Mesodermal cell (in vitro differentiated cells): ENCODE measurements at regions not wholly inside any gene's neighbourhood (a gene's known extent, or its start where the extent isn't known, plus 50 kb on each side); places are given as distances from the start of the nearest gene placed in this dataset.
"Not testable (repeated sequence)": the region's sequence is repeated elsewhere in the genome, so short reads cannot be mapped to it uniquely, and the experiment has no call there.

Source experiments
- H3K27ac ChIP-seq: 2 replicates; pipeline ENCODE4 v1.7.0; 2013; ENCODE audit warnings: mild to moderate bottlenecking, low read depth, low read length, moderate library complexity; ENCODE audit not compliant: severe bottlenecking
- H3K36me3 ChIP-seq: 2 replicates; pipeline ENCODE4 v1.7.1; 2013; ENCODE audit warnings: mild to moderate bottlenecking, low read length, moderate library complexity; ENCODE audit not compliant: control insufficient read depth, insufficient read depth
- H3K4me1 ChIP-seq: one replicate; pipeline ENCODE4 v1.7.1; 2013; ENCODE audit warnings: mild to moderate bottlenecking, low read length; ENCODE audit not compliant: insufficient read depth, control insufficient read depth, poor library complexity, severe bottlenecking
- H3K4me3 ChIP-seq: 2 replicates; pipeline ENCODE4 v1.7.0; 2013; ENCODE audit warnings: low read length, control low read depth, mild to moderate bottlenecking; ENCODE audit not compliant: insufficient read depth, poor library complexity, severe bottlenecking; ENCODE audit errors: extremely low read depth
- H3K9me3 ChIP-seq: 2 replicates; pipeline ENCODE4 v1.7.1; 2013; ENCODE audit warnings: mild to moderate bottlenecking, low read length, moderate library complexity; ENCODE audit not compliant: control insufficient read depth
- WGBS, 2 experiments: methylation state at CpG; one replicate each; pipeline ENCODE4 v1.1.5; 2013; ENCODE audit warnings: missing lambda C conversion rate in 2 of 2; ENCODE audit not compliant: insufficient coverage in 2 of 2; 5-methylcytosine and 5-hydroxymethylcytosine counted together

GRCh38 chr15:91356083-91356482 is 256.0 kb downstream of the SV2B start:
- no peaks in the 10 kb centered on the region for H3K36me3 ChIP-seq
- no peaks in the 10 kb centered on the region for H3K4me1 ChIP-seq
- no peak overlapping the region for H3K4me3 ChIP-seq
- H3K9me3 ChIP-seq: no peaks in the 10 kb centered on the region
- 83 to 84% methylated on average over 1 to 2 of the region's 4 CpGs for WGBS, 2 experiments
- H3K27ac ChIP-seq: no peak overlapping the region

- H3K27ac ChIP-seq: no peak overlapping the region
- 80 to 86% methylated on average over 1 of the region's 3 CpGs for WGBS, 2 experiments
- H3K4me1 ChIP-seq: no peaks in the 10 kb centered on the region
These were observed 257.0 kb downstream of the SV2B start for GRCh38 chr15:91357011-91357410.

GRCh38 chr15:91357486-91357885 is 257.4 kb downstream of the SV2B start:
- H3K9me3 ChIP-seq: no peaks in the 10 kb centered on the region
- no peak overlapping the region for H3K4me3 ChIP-seq
- WGBS, 2 experiments: 91 to 93% methylated on average over 9 to 10 of the region's 10 CpGs
- H3K4me1 ChIP-seq: no peaks in the 10 kb centered on the region
- no peak overlapping the region for H3K27ac ChIP-seq
- no peaks in the 10 kb centered on the region for H3K36me3 ChIP-seq

More at GRCh38 chr15:91357011-91357410, 257.0 kb downstream of the SV2B start:
- H3K36me3 ChIP-seq: no peaks in the 10 kb centered on the region
- H3K9me3 ChIP-seq: no peaks in the 10 kb centered on the region
- no peak overlapping the region for H3K4me3 ChIP-seq

GRCh38 chr15:91358405-91358804 is 258.3 kb downstream of the SV2B start:
- Histone ChIP-seq H3K4me3 (no peak overlapping the region), H3K27ac (no peak overlapping the region), H3K9me3 (no peaks in the 10 kb centered on the region), H3K4me1 (no peaks in the 10 kb centered on the region), H3K36me3 (no peaks in the 10 kb centered on the region)
- 94 to 100% methylated on average over 1 to 2 of the region's 3 CpGs for WGBS, 2 experiments

GRCh38 chr15:91361696-91362095 is 261.6 kb downstream of the SV2B start:
- WGBS, 2 experiments: no CpG with 5 or more reads among the region's 3 CpGs

GRCh38 chr15:91366111-91366510 is 266.1 kb downstream of the SV2B start:
- Histone ChIP-seq H3K36me3 (no peaks in the 10 kb centered on the region), H3K27ac (no peak overlapping the region), H3K4me3 (no peak overlapping the region), H3K9me3 (no peaks in the 10 kb centered on the region), H3K4me1 (no peaks in the 10 kb centered on the region)
- 83 to 89% methylated on average over 6 of the region's 6 CpGs for WGBS, 2 experiments

More at GRCh38 chr15:91361696-91362095, 261.6 kb downstream of the SV2B start:
- H3K4me1 ChIP-seq, H3K27ac ChIP-seq, H3K4me3 ChIP-seq, H3K9me3 ChIP-seq, H3K36me3 ChIP-seq: not testable (repeated sequence)

GRCh38 chr15:91368611-91369010 is 268.6 kb downstream of the SV2B start:
- no peak overlapping the region for H3K4me3 ChIP-seq
- H3K27ac ChIP-seq: no peak overlapping the region
- no peaks in the 10 kb centered on the region for H3K9me3 ChIP-seq
- no peaks in the 10 kb centered on the region for H3K4me1 ChIP-seq
- WGBS, 2 experiments: 68 to 92% methylated on average over 4 to 5 of the region's 9 CpGs
- H3K36me3 ChIP-seq: no peaks in the 10 kb centered on the region

GRCh38 chr15:91369823-91370222 is 269.8 kb downstream of the SV2B start:
- Histone ChIP-seq H3K4me3 (no peak overlapping the region), H3K9me3 (no peaks in the 10 kb centered on the region)
- WGBS, 2 experiments: 92 to 99% methylated on average over 5 to 7 of the region's 7 CpGs

GRCh38 chr15:91371345-91371744 is 271.3 kb downstream of the SV2B start:
- H3K9me3 ChIP-seq, H3K4me3 ChIP-seq: not testable (repeated sequence)

More at GRCh38 chr15:91369823-91370222, 269.8 kb downstream of the SV2B start:
- H3K4me1 ChIP-seq: no peaks in the 10 kb centered on the region
- no peak overlapping the region for H3K27ac ChIP-seq
- no peaks in the 10 kb centered on the region for H3K36me3 ChIP-seq

GRCh38 chr15:91374336-91374735 is 274.3 kb downstream of the SV2B start:
- no peaks in the 10 kb centered on the region for H3K9me3 ChIP-seq
- H3K4me1 ChIP-seq: no peaks in the 10 kb centered on the region
- no peak overlapping the region for H3K27ac ChIP-seq
- WGBS, 2 experiments: 80 to 88% methylated on average over 2 to 3 of the region's 3 CpGs
- H3K36me3 ChIP-seq: no peaks in the 10 kb centered on the region
- H3K4me3 ChIP-seq: no peak overlapping the region

More at GRCh38 chr15:91371345-91371744, 271.3 kb downstream of the SV2B start:
- H3K36me3 ChIP-seq, H3K27ac ChIP-seq, H3K4me1 ChIP-seq: not testable (repeated sequence)
- WGBS, 2 experiments: 100% methylated on average over 2 of the region's 3 CpGs; no CpG with 5 or more reads in 1 of the 2 experiments

- H3K4me1 ChIP-seq: no peaks in the 10 kb centered on the region
These were observed 276.0 kb downstream of the SV2B start for GRCh38 chr15:91376038-91376437.

More at GRCh38 chr15:91376038-91376437, 276.0 kb downstream of the SV2B start:
- Histone ChIP-seq H3K36me3 (no peaks in the 10 kb centered on the region), H3K4me3 (no peak overlapping the region), H3K9me3 (no peaks in the 10 kb centered on the region), H3K27ac (no peak overlapping the region)
- 85 to 88% methylated on average over 11 to 12 of the region's 12 CpGs for WGBS, 2 experiments
